IMR-90 (cell line): ENCODE measurements at regions not wholly inside any gene's neighbourhood (a gene's known extent, or its start where the extent isn't known, plus 50 kb on each side); places are given as distances from the start of the nearest gene placed in this dataset.

Source experiments
- ATAC-seq: fragments of 200-7000 bp; cut with Tn5 transposase; 2 replicates; pipeline ENCODE4 v1.9.1; 2020; ENCODE audit warnings: low read depth, mild to moderate bottlenecking, moderate library complexity
- BruUV-seq: library from RNA; stranded (reverse); fragments of 400-500 nt; replicated peaks from 2 replicates; lab custom pipeline; 2021; lab: Mats Ljungman, UMichigan
- CTCF ChIA-PET: fragments of 300-600 bp; formaldehyde crosslinking; extraction: SDS; loops from one replicate; lab custom pipeline; 2021; ENCODE audit warnings: antibody characterized with exemption; lab: Yijun Ruan, JAX
- POLR2A ChIA-PET: fragments of 300-600 bp; sonication (Branson Sonifier 250); formaldehyde crosslinking; loops from one replicate; lab custom pipeline; 2022; ENCODE audit warnings: antibody characterized with exemption; ENCODE audit not compliant: unreplicated experiment; lab: Charles Lee
- DNase-seq: peaks from one replicate; pipeline ENCODE4 v3.0.0; 2013
- H2AFZ ChIP-seq: replicated peaks from 2 replicates; pipeline ENCODE3; 2013; ENCODE audit warnings: low read length, mild to moderate bottlenecking; ENCODE audit not compliant: poor library complexity
- H2AK5ac ChIP-seq: 2 replicates; pipeline ENCODE4 v1.6.1; 2013; ENCODE audit warnings: low read depth, low read length, inconsistent platforms
- H2AK9ac ChIP-seq: replicated peaks from 2 replicates; pipeline ENCODE3; 2013; ENCODE audit warnings: mild to moderate bottlenecking, low read depth, low read length, moderate library complexity; ENCODE audit not compliant: poor library complexity
- H2BK120ac ChIP-seq: 2 replicates; pipeline ENCODE4 v1.6.1; 2013; ENCODE audit warnings: low read depth, low read length, inconsistent platforms
- H2BK15ac ChIP-seq: 3 replicates; pipeline ENCODE4 v1.6.1; 2013; ENCODE audit warnings: low read depth, low read length, inconsistent platforms
- H2BK20ac ChIP-seq: 2 replicates; pipeline ENCODE4 v1.6.1; 2013; ENCODE audit warnings: low read depth, mild to moderate bottlenecking, inconsistent platforms, low read length, moderate library complexity
- H2BK5ac ChIP-seq: 2 replicates; pipeline ENCODE4 v1.6.1; 2013; ENCODE audit warnings: mild to moderate bottlenecking, low read depth, low read length, inconsistent platforms; ENCODE audit not compliant: poor library complexity, severe bottlenecking
- H3K14ac ChIP-seq: replicated peaks from 2 replicates; pipeline ENCODE4 v1.6.1; 2013; ENCODE audit warnings: low read depth, low read length, inconsistent platforms
- H3K18ac ChIP-seq: 2 replicates; pipeline ENCODE4 v1.6.1; 2013; ENCODE audit warnings: low read depth, low read length, control low read depth
- H3K23ac ChIP-seq: 2 replicates; pipeline ENCODE4 v1.6.1; 2013; ENCODE audit warnings: low read depth, low read length, inconsistent platforms
- H3K27ac ChIP-seq: 2 replicates; pipeline ENCODE4 v1.5.1; 2013; ENCODE audit warnings: mild to moderate bottlenecking, control low read depth, low read length; ENCODE audit not compliant: insufficient read depth
- H3K27me3 ChIP-seq: 2 replicates; pipeline ENCODE4 v1.6.1; 2013; ENCODE audit warnings: low read length; ENCODE audit not compliant: control insufficient read depth, insufficient read depth
- H3K36me3 ChIP-seq: 2 replicates; pipeline ENCODE4 v1.6.1; 2013; ENCODE audit warnings: low read length, mixed read lengths; ENCODE audit not compliant: control insufficient read depth, insufficient read depth
- H3K4ac ChIP-seq: 2 replicates; pipeline ENCODE4 v1.6.1; 2013; ENCODE audit warnings: low read depth, low read length, inconsistent platforms
- H3K4me1 ChIP-seq: 2 replicates; pipeline ENCODE4 v1.6.1; 2013; ENCODE audit warnings: low read length, mixed read lengths; ENCODE audit not compliant: control insufficient read depth, insufficient read depth
- H3K4me2 ChIP-seq: 2 replicates; pipeline ENCODE4 v1.6.1; 2013; ENCODE audit warnings: low read depth, mild to moderate bottlenecking, control low read depth, low read length, moderate library complexity
- H3K4me3 ChIP-seq: 2 replicates; pipeline ENCODE4 v1.5.1; 2013; ENCODE audit warnings: low read depth, mild to moderate bottlenecking, control low read depth, low read length, moderate library complexity; ENCODE audit not compliant: insufficient read depth
- H3K56ac ChIP-seq: 2 replicates; pipeline ENCODE4 v1.6.1; 2013; ENCODE audit warnings: low read length, inconsistent platforms; ENCODE audit not compliant: insufficient read depth; ENCODE audit errors: extremely low read depth
- H3K79me1 ChIP-seq, 2 experiments: 2 replicates each; pipeline ENCODE4 v1.6.1; 2013; ENCODE audit warnings: low read length in 2 of 2, inconsistent platforms in 1 of 2, low read depth in 1 of 2
- H3K9ac ChIP-seq: 2 replicates; pipeline ENCODE4 v1.6.1; 2013; ENCODE audit warnings: low read depth, low read length, control low read depth
- H3K9me1 ChIP-seq: 2 replicates; pipeline ENCODE4 v1.6.1; 2013; ENCODE audit warnings: low read length, inconsistent platforms; ENCODE audit not compliant: insufficient read depth
- H3K9me3 ChIP-seq: 2 replicates; pipeline ENCODE4 v1.6.1; 2013; ENCODE audit warnings: low read length; ENCODE audit not compliant: control insufficient read depth, insufficient read depth
- H4K20me1 ChIP-seq: 2 replicates; pipeline ENCODE4 v1.6.1; 2013; ENCODE audit warnings: low read length, inconsistent platforms; ENCODE audit not compliant: insufficient read depth
- H4K5ac ChIP-seq: 2 replicates; pipeline ENCODE4 v1.6.1; 2013; ENCODE audit warnings: mild to moderate bottlenecking, low read depth, low read length, control low read depth
- H4K8ac ChIP-seq, 2 experiments: 2 replicates each; pipeline ENCODE4 v1.6.1; 2013; ENCODE audit warnings: low read depth in 2 of 2, low read length in 2 of 2, control low read depth in 1 of 2, inconsistent platforms in 1 of 2
- H4K91ac ChIP-seq: 2 replicates; pipeline ENCODE4 v1.6.1; 2013; ENCODE audit warnings: low read depth, low read length, inconsistent platforms; ENCODE audit not compliant: insufficient read depth
- BHLHE40 ChIP-seq: fragments of 150-350 bp; IDR thresholded peaks from 2 replicates; pipeline ENCODE4 v1.6.1; 2016; ENCODE audit warnings: mild to moderate bottlenecking, low read depth, low read length
- CEBPB ChIP-seq: IDR thresholded peaks from 2 replicates; pipeline ENCODE4 v1.6.1; 2012; ENCODE audit warnings: low read depth, low read length, improper control_type of control experiment
- CHD1 ChIP-seq: IDR thresholded peaks from 2 replicates; pipeline ENCODE4 v1.6.1; 2012; ENCODE audit warnings: low read depth, low read length, improper control_type of control experiment
- CTCF ChIP-seq: conservative IDR thresholded peaks from 2 replicates; pipeline ENCODE4 v1.5.1; 2012; ENCODE audit warnings: mild to moderate bottlenecking, low read depth, low read length, improper control_type of control experiment
- ELK1 ChIP-seq: fragments of 150-350 bp; IDR thresholded peaks from 2 replicates; pipeline ENCODE4 v1.6.1; 2016; ENCODE audit warnings: low read depth, mild to moderate bottlenecking, low read length, moderate library complexity, borderline replicate concordance
- FOS ChIP-seq: fragments of 150-350 bp; IDR thresholded peaks from 2 replicates; pipeline ENCODE4 v1.6.1; 2016; ENCODE audit warnings: low read depth, low read length
- MAFK ChIP-seq: IDR thresholded peaks from 2 replicates; pipeline ENCODE4 v1.6.1; 2012; ENCODE audit warnings: low read depth, low read length, improper control_type of control experiment
- MAZ ChIP-seq: IDR thresholded peaks from 2 replicates; pipeline ENCODE4 v1.6.1; 2012; ENCODE audit warnings: low read depth, mild to moderate bottlenecking, low read length, improper control_type of control experiment, moderate library complexity, borderline replicate concordance
- MXI1 ChIP-seq: IDR thresholded peaks from 2 replicates; pipeline ENCODE4 v1.6.1; 2012; ENCODE audit warnings: low read depth, mild to moderate bottlenecking, low read length, moderate library complexity, borderline replicate concordance
- NFE2L2 ChIP-seq: fragments of 150-350 bp; IDR thresholded peaks from 2 replicates; pipeline ENCODE4 v1.6.1; 2016; ENCODE audit warnings: low read depth, mild to moderate bottlenecking, low read length
- POLR2A ChIP-seq: IDR thresholded peaks from 2 replicates; pipeline ENCODE4 v1.6.1; 2012; ENCODE audit warnings: mild to moderate bottlenecking, low read depth, low read length
- RAD21 ChIP-seq: IDR thresholded peaks from 2 replicates; pipeline ENCODE4 v1.6.1; 2012; ENCODE audit warnings: low read length, improper control_type of control experiment
- RCOR1 ChIP-seq: IDR thresholded peaks from 2 replicates; pipeline ENCODE4 v1.6.1; 2012; ENCODE audit warnings: mild to moderate bottlenecking, low read length, improper control_type of control experiment; ENCODE audit not compliant: insufficient replicate concordance
- RFX5 ChIP-seq: IDR thresholded peaks from 2 replicates; pipeline ENCODE4 v1.8.0; 2012; ENCODE audit warnings: low read depth, mild to moderate bottlenecking, low read length, moderate library complexity
- SMC3 ChIP-seq: fragments of 150-350 bp; IDR thresholded peaks from 2 replicates; pipeline ENCODE4 v1.6.1; 2016; ENCODE audit warnings: low read depth, mild to moderate bottlenecking, antibody characterized with exemption, low read length, moderate library complexity
- USF2 ChIP-seq: fragments of 150-350 bp; IDR thresholded peaks from 2 replicates; pipeline ENCODE4 v1.6.1; 2017; ENCODE audit warnings: mild to moderate bottlenecking, antibody characterized with exemption, low read length, low read depth
- WGBS, 2 experiments: methylation state at CpG; one replicate each; pipeline versions ENCODE4 v1.1.5 to v1.1.7; 2013; ENCODE audit warnings: missing lambda C conversion rate in 2 of 2; ENCODE audit not compliant: insufficient read length in 1 of 2; ENCODE audit errors: extremely low coverage in 2 of 2; 5-methylcytosine and 5-hydroxymethylcytosine counted together
- dilution Hi-C: fragments of 300-500 bp; cut with HindIII; formaldehyde crosslinking; loops from one replicate; pipeline ENCODE4 v1.14.3; 2018; ENCODE audit warnings: low sequenced_read_pairs; ENCODE audit not compliant: unreplicated experiment
- in situ Hi-C: fragments of 300-500 bp; cut with MboI; formaldehyde crosslinking; loops from 3 replicates; pipeline ENCODE4 v1.14.3; 2019; ENCODE audit warnings: low sequenced_read_pairs, inconsistent platforms, mixed read lengths
- intact Hi-C: fragments of 100-400 bp; cut with micrococcal nuclease; formaldehyde crosslinking; loops from 2 replicates; pipeline ENCODE4 v1.10.0; 2022

DNA sequence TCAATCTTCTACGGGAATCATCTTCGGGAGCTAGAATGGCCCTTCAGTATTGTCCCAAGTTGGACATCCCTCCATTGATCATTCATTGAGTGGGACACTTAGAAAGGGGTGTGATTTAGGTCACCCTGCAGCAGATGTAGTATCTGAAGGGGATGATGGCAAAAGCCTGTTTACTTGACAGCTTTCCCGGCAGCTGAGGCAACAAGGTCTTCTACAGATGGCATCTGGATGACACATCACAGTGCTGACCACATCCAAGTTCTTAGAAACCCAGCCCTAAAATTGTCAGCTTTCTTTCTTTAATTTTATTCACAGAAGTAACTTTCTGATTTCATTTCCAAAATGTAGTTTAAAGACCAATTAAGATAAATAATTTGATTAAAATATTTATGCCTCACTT is 150.3 kb downstream of the AMY1C start:
- CTCF ChIA-PET, result no interaction called here
- BruUV-seq, result no TSS peak

More for the DNA sequence above, 150.3 kb downstream of the AMY1C start:
- no peak overlapping the region for H3K4ac ChIP-seq
- H2AK9ac ChIP-seq, result no peak overlapping the region
- peaks cover 6% of the 10 kb centered on the region for H3K9me3 ChIP-seq
- in situ Hi-C loops, result no loop called here
- H2BK5ac ChIP-seq, result no peak overlapping the region
- H4K91ac ChIP-seq, result no peak overlapping the region
- DNase-seq, result no peak
- H3K36me3 ChIP-seq, result no peaks in the 10 kb centered on the region
- H2AK5ac ChIP-seq, result no peak overlapping the region
- no peak overlapping the region for H3K23ac ChIP-seq
- H3K27me3 ChIP-seq, result no peaks in the 10 kb centered on the region
- no peak overlapping the region for H2BK120ac ChIP-seq
- no peak overlapping the region for H3K4me2 ChIP-seq
- no peak overlapping the region for H2AFZ ChIP-seq
- no peak overlapping the region for H3K56ac ChIP-seq
- H3K9ac ChIP-seq, result no peak overlapping the region
- no peak overlapping the region for H2BK20ac ChIP-seq
- no peak overlapping the region for H2BK15ac ChIP-seq
- POLR2A ChIA-PET, result no interaction called here
- dilution Hi-C loops, result no loop called here
- intact Hi-C loops, result no loop called here
- H4K8ac ChIP-seq, result no peak overlapping the region
- no peaks in the 10 kb centered on the region for H3K4me1 ChIP-seq
- H3K14ac ChIP-seq, result no peak overlapping the region
- no peak for ATAC-seq
- H4K5ac ChIP-seq, result no peak overlapping the region
- H3K27ac ChIP-seq, result no peak overlapping the region
- TF ChIP-seq BHLHE40, result no peak
- no peak for TF ChIP-seq CTCF
- TF ChIP-seq ELK1, result no peak
- TF ChIP-seq RCOR1, result no peak
- TF ChIP-seq MXI1, result no peak
- no peak for TF ChIP-seq POLR2A
- TF ChIP-seq CHD1, result no peak
- no peak for TF ChIP-seq SMC3
- TF ChIP-seq FOS, result no peak
- no peak for TF ChIP-seq USF2
- TF ChIP-seq RAD21, result no peak
- no peak for TF ChIP-seq MAFK
- no peak for TF ChIP-seq RFX5
- TF ChIP-seq MAZ, result no peak
- no peak for TF ChIP-seq NFE2L2
- TF ChIP-seq CEBPB, result no peak
- no CpG with 5 or more reads among the region's 3 CpGs for WGBS, 2 experiments
- no peaks in the 10 kb centered on the region for H3K9me1 ChIP-seq
- H3K79me1 ChIP-seq, result no peaks in the 10 kb centered on the region
- H3K4me3 ChIP-seq, result no peak overlapping the region
- no peaks in the 10 kb centered on the region for H4K20me1 ChIP-seq
- H3K18ac ChIP-seq, result no peak overlapping the region
